ENCODE measurements at regions not wholly inside any gene's neighbourhood (a gene's known extent, or its start where the extent isn't known, plus 50 kb on each side); places are given as distances from the start of the nearest gene placed in this dataset.

- no peak for DNase-seq (ENCODE audit: low read depth, low spot score)
- no peak overlapping the region for H3K27ac ChIP-seq (ENCODE audit: low read length)
- in situ Hi-C loops (cut with HindIII; ENCODE audit: low pct_unique_long_range_greater_than_20kb, low sequenced_read_pairs) = no loop called here
Observed at GRCh38 chr10:91742229-91742628, 56.0 kb upstream of the TNKS2 start.

GRCh38 chr10:91741356-91741755 lies 56.9 kb upstream of the TNKS2 start:
- CTCF ChIA-PET = no interaction called here
- POLR2A ChIA-PET = no interaction called here
- Histone ChIP-seq H3K27ac (ENCODE audit: low read length) (no peak overlapping the region), H3K36me3 (ENCODE audit: control insufficient read depth, insufficient read depth, low read length) (no peaks in the 10 kb centered on the region), H3K27me3 (ENCODE audit: control insufficient read depth, insufficient read depth, low read length) (peaks cover 14% of the 10 kb centered on the region), H3K4me1 (ENCODE audit: control insufficient read depth, insufficient read depth, low read length) (0 out of 2 replicates have a peak, but pooled peaks cover 3% of the 10 kb centered on the region), H3K4me3 (ENCODE audit: low read depth in 2 of 2, low read length in 2 of 2) (no peak overlapping the region), H3K9me3 (ENCODE audit: control insufficient read depth, insufficient read depth, low read depth, low read length) (no peaks in the 10 kb centered on the region)
- BruUV-seq (replicated peaks) = no TSS peak
- ATAC-seq (no peak), DNase-seq (ENCODE audit: low read depth, low spot score) (no peak)
- in situ Hi-C loops (cut with HindIII; ENCODE audit: low pct_unique_long_range_greater_than_20kb, low sequenced_read_pairs) (no loop called here), intact Hi-C loops (cut with micrococcal nuclease; ENCODE audit: unreplicated experiment) (no loop called here)
- no peak for TF ChIP-seq REST (IDR thresholded peaks at IDR 0.05; ENCODE audit: insufficient read depth in 1 of 2, low read depth in 2 of 2, low read length in 1 of 2)
- TF ChIP-seq TCF7L2 (IDR thresholded peaks at IDR 0.05; ENCODE audit: low read depth, low read length) = no peak
- TF ChIP-seq SIN3A (IDR thresholded peaks at IDR 0.05; ENCODE audit: borderline replicate concordance, insufficient read depth, low read depth, low read length) = no peak
- no peak for TF ChIP-seq POLR2AphosphoS5 (IDR thresholded peaks at IDR 0.05; ENCODE audit: low read depth, low read length)
- TF ChIP-seq CTCF (IDR thresholded peaks at IDR 0.05) = no peak

More at GRCh38 chr10:91742229-91742628, 56.0 kb upstream of the TNKS2 start:
- Histone ChIP-seq H3K4me3 (ENCODE audit: low read depth in 2 of 2, low read length in 2 of 2) (no peak overlapping the region), H3K4me1 (ENCODE audit: control insufficient read depth, insufficient read depth, low read length) (0 out of 2 replicates have a peak, but pooled peaks cover 3% of the 10 kb centered on the region), H3K36me3 (ENCODE audit: control insufficient read depth, insufficient read depth, low read length) (no peaks in the 10 kb centered on the region), H3K27me3 (ENCODE audit: control insufficient read depth, insufficient read depth, low read length) (peaks cover 14% of the 10 kb centered on the region), H3K9me3 (ENCODE audit: control insufficient read depth, insufficient read depth, low read depth, low read length) (no peaks in the 10 kb centered on the region)
- TF ChIP-seq SIN3A (IDR thresholded peaks at IDR 0.05; ENCODE audit: borderline replicate concordance, insufficient read depth, low read depth, low read length) = no peak
- TF ChIP-seq CTCF (IDR thresholded peaks at IDR 0.05) = no peak
- no peak for TF ChIP-seq POLR2AphosphoS5 (IDR thresholded peaks at IDR 0.05; ENCODE audit: low read depth, low read length)
- TF ChIP-seq REST (IDR thresholded peaks at IDR 0.05; ENCODE audit: insufficient read depth in 1 of 2, low read depth in 2 of 2, low read length in 1 of 2) = no peak
- no peak for TF ChIP-seq TCF7L2 (IDR thresholded peaks at IDR 0.05; ENCODE audit: low read depth, low read length)
- ChIA-PET CTCF (interaction anchor here (0.6 kb wide), 1 partner anchor 492 kb away, joined by 5 read pairs; no protein-coding TSS in a partner anchor), POLR2A (no interaction called here)
- intact Hi-C loops (cut with micrococcal nuclease; ENCODE audit: unreplicated experiment) = no loop called here
- ATAC-seq = no peak
- BruUV-seq (replicated peaks) = no TSS peak

All from Panc1 (cell line).